ENCODE measurements at regions not wholly inside any gene's neighbourhood (a gene's known extent, or its start where the extent isn't known, plus 50 kb on each side); places are given as distances from the start of the nearest gene placed in this dataset.

- H3K9me3 Mint-ChIP-seq, result peaks cover 0 to 31% (median 17%) of the 10 kb centered on the region in 9 donors
- H3K4me3 Mint-ChIP-seq, result no peak overlapping the region
- H3K36me3 Mint-ChIP-seq, result peaks cover 0 to 9% (median 2%) of the 10 kb centered on the region in 3 donors
- H3K4me1 Mint-ChIP-seq, result no peaks in the 10 kb centered on the region
- no peak for DNase-seq
- no peak overlapping the region for H3K27ac Mint-ChIP-seq
- POLR2A ChIA-PET, result no interaction called here
- ATAC-seq, result no peak
- H3K27me3 Mint-ChIP-seq, result peaks cover 0 to 3% (median 0%) of the 10 kb centered on the region in 5 donors
Measured at GRCh38 chr1:71156590-71156989, 75.8 kb upstream of the ZRANB2 start.

GRCh38 chr1:71154429-71154828 is 73.6 kb upstream of the ZRANB2 start:
- POLR2A ChIA-PET, result no interaction called here
- no peaks in the 10 kb centered on the region for H3K4me1 Mint-ChIP-seq
- H3K27ac Mint-ChIP-seq, result peak overlapping the region in 1 of 10 donors; percentile 56
- DNase-seq, result no peak
- H3K9me3 Mint-ChIP-seq, result peaks cover 2 to 33% (median 24%) of the 10 kb centered on the region in 9 donors
- no peak for ATAC-seq
- no peak overlapping the region for H3K4me3 Mint-ChIP-seq
- H3K27me3 Mint-ChIP-seq, result peaks cover 0 to 3% (median 0%) of the 10 kb centered on the region in 5 donors
- peaks cover 0 to 10% (median 2%) of the 10 kb centered on the region in 3 donors for H3K36me3 Mint-ChIP-seq

- no peak for ATAC-seq
- Mint-ChIP-seq H3K27me3 (peaks cover 0 to 3% (median 0%) of the 10 kb centered on the region in 5 donors), H3K36me3 (peaks cover 0 to 16% (median 2%) of the 10 kb centered on the region in 3 donors), H3K4me3 (no peak overlapping the region), H3K4me1 (no peaks in the 10 kb centered on the region), H3K27ac (no peak overlapping the region), H3K9me3 (peaks cover 4 to 38% (median 26%) of the 10 kb centered on the region in 9 donors)
- POLR2A ChIA-PET, result no interaction called here
- no peak for DNase-seq
Measured at GRCh38 chr1:71153826-71154225, 73.0 kb upstream of the ZRANB2 start.

GRCh38 chr1:71147637-71148360 is 67.0 kb upstream of the ZRANB2 start:
- POLR2A ChIA-PET, result no interaction called here
- H3K9me3 Mint-ChIP-seq, result peaks cover 12 to 65% (median 39%) of the 10 kb centered on the region in 9 donors
- H3K4me3 Mint-ChIP-seq, result no peak overlapping the region
- H3K27me3 Mint-ChIP-seq, result peaks cover 0 to 6% (median 4%) of the 10 kb centered on the region in 5 donors
- no peak for DNase-seq
- ATAC-seq, result no peak
- no peaks in the 10 kb centered on the region for H3K4me1 Mint-ChIP-seq
- H3K36me3 Mint-ChIP-seq, result peaks cover 0 to 39% (median 2%) of the 10 kb centered on the region in 3 donors
- no peak overlapping the region for H3K27ac Mint-ChIP-seq

- no peak overlapping the region for H3K4me3 Mint-ChIP-seq
- peaks cover 13 to 65% (median 51%) of the 10 kb centered on the region in 9 donors for H3K9me3 Mint-ChIP-seq
- peaks cover 0 to 5% (median 0%) of the 10 kb centered on the region in 5 donors for H3K27me3 Mint-ChIP-seq
- H3K36me3 Mint-ChIP-seq, result peaks cover 0 to 33% (median 10%) of the 10 kb centered on the region in 3 donors
- POLR2A ChIA-PET, result no interaction called here
- ATAC-seq, result no peak
- no peaks in the 10 kb centered on the region for H3K4me1 Mint-ChIP-seq
- no peak overlapping the region for H3K27ac Mint-ChIP-seq
- no peak for DNase-seq
Measured at GRCh38 chr1:71135571-71135970, 54.7 kb upstream of the ZRANB2 start.

Data from naive thymus-derived CD8-positive, alpha-beta T cell (primary cell).